ENCODE measurements at regions not wholly inside any gene's neighbourhood (a gene's known extent, or its start where the extent isn't known, plus 50 kb on each side); places are given as distances from the start of the nearest gene placed in this dataset.

GRCh38 chr6:120924214-120924613, 410.1 kb downstream of the TBC1D32 start:
- no peak for DNase-seq

GRCh38 chr6:120918137-120918536, 416.1 kb downstream of the TBC1D32 start:
- DNase-seq, result no peak

- DNase-seq, result no peak
Observed at GRCh38 chr6:120916844-120917243, 417.4 kb downstream of the TBC1D32 start.

- no peak for DNase-seq
Observed at GRCh38 chr6:120913486-120913885, 420.8 kb downstream of the TBC1D32 start.

- DNase-seq, result no peak
Observed at GRCh38 chr6:120908767-120909166, 425.5 kb downstream of the TBC1D32 start.

GRCh38 chr6:120903836-120904235, 430.4 kb downstream of the TBC1D32 start:
- DNase-seq, result no peak

- DNase-seq, result no peak
Observed at GRCh38 chr6:120899932-120900331, 434.3 kb downstream of the TBC1D32 start.

- no peak for DNase-seq
Observed at GRCh38 chr6:120894077-120894476, 440.2 kb downstream of the TBC1D32 start.

GRCh38 chr6:120876931-120877330, 457.3 kb downstream of the TBC1D32 start:
- DNase-seq, result no peak

GRCh38 chr6:120876424-120876823, 457.9 kb downstream of the TBC1D32 start:
- DNase-seq, result no peak

- no peak for DNase-seq
Observed at GRCh38 chr6:120875900-120876299, 458.4 kb downstream of the TBC1D32 start.

GRCh38 chr6:120874422-120874821, 459.9 kb downstream of the TBC1D32 start:
- DNase-seq, result no peak

GRCh38 chr6:120873125-120873865, 461.0 kb downstream of the TBC1D32 start:
- DNase-seq, result no peak

- no peak for DNase-seq
Observed at GRCh38 chr6:120872262-120872578, 462.1 kb downstream of the TBC1D32 start.

- no peak for DNase-seq
Observed at GRCh38 chr6:120871416-120872261, 462.6 kb downstream of the TBC1D32 start.

- no peak for DNase-seq
Observed at GRCh38 chr6:120869397-120869796, 464.9 kb downstream of the TBC1D32 start.

GRCh38 chr6:120857422-120857821, 476.9 kb downstream of the TBC1D32 start:
- DNase-seq, result no peak

- DNase-seq, result no peak
Observed at GRCh38 chr6:120854583-120854982, 479.7 kb downstream of the TBC1D32 start.

GRCh38 chr6:120853489-120853888, 480.8 kb downstream of the TBC1D32 start:
- no peak for DNase-seq

- no peak for DNase-seq
Observed at GRCh38 chr6:120852293-120852849, 481.9 kb downstream of the TBC1D32 start.

GRCh38 chr6:120826253-120826652, 508.0 kb downstream of the TBC1D32 start:
- DNase-seq, result no peak

- DNase-seq, result no peak
Observed at GRCh38 chr6:120816794-120817193, 517.5 kb downstream of the TBC1D32 start.

- no peak for DNase-seq
Observed at GRCh38 chr6:120805276-120805675, 529.0 kb downstream of the TBC1D32 start.

- no peak for DNase-seq
Observed at GRCh38 chr6:120804612-120805011, 529.7 kb downstream of the TBC1D32 start.
